Left lung (tissue), 4 donors: ENCODE measurements at regions not wholly inside any gene's neighbourhood (a gene's known extent, or its start where the extent isn't known, plus 50 kb on each side); places are given as distances from the start of the nearest gene placed in this dataset.

Experiments used
- ATAC-seq: fragments of 200-7000 bp; cut with Tn5 transposase; one replicate; pipeline ENCODE4 v1.9.1; 2020; ENCODE audit warnings: moderate library complexity
- DNase-seq, 4 donors: peaks; one replicate each; pipeline ENCODE4 v3.0.0-alpha.2; 2013 to 2020
- H3K27ac ChIP-seq, 2 donors: fragments of 200-600 bp; sonication (generic) in 1 of 2; one replicate each; pipeline versions ENCODE4 v1.5.0 to v1.8.0; 2020 to 2021
- H3K27me3 ChIP-seq, 2 donors: fragments of 200-600 bp; sonication (generic) in 1 of 2; one replicate each; pipeline versions ENCODE4 v1.5.0 to v1.8.0; 2020 to 2021
- H3K36me3 ChIP-seq, 2 donors: fragments of 200-600 bp; sonication (generic) in 1 of 2; one replicate each; pipeline versions ENCODE4 v1.5.0 to v1.8.0; 2020 to 2021
- H3K4me1 ChIP-seq, 2 donors: fragments of 200-600 bp; one replicate each; pipeline ENCODE4 v1.8.0; 2021
- H3K4me3 ChIP-seq, 2 donors: fragments of 200-600 bp; sonication (generic) in 1 of 2; one replicate each; pipeline versions ENCODE4 v1.5.0 to v1.8.0; 2020 to 2021; ENCODE audit warnings: mild to moderate bottlenecking in 1 of 2
- H3K9me3 ChIP-seq, 2 donors: fragments of 200-600 bp; sonication (generic) in 1 of 2; one replicate each; pipeline versions ENCODE4 v1.5.0 to v1.8.0; 2020 to 2021
- intact Hi-C, 2 donors: fragments of 100-400 bp; cut with DNase I; formaldehyde crosslinking; loops; one replicate each; pipeline versions ENCODE4 v1.11.2 to v1.14.2; 2022
- TF ChIP-seq, protein P1 (sequence below), 2 donors: fragments of 200-600 bp; sonication (generic) in 1 of 2; IDR thresholded peaks; one replicate each; pipeline versions ENCODE4 v1.5.0 to v1.8.0; 2021; ENCODE audit warnings: antibody characterized with exemption in 2 of 2
- donor health status: DM: no; HTN: yes; CAD: no.
- donor health status: DM: no; HTN: no; CAD: no.

DNA sequence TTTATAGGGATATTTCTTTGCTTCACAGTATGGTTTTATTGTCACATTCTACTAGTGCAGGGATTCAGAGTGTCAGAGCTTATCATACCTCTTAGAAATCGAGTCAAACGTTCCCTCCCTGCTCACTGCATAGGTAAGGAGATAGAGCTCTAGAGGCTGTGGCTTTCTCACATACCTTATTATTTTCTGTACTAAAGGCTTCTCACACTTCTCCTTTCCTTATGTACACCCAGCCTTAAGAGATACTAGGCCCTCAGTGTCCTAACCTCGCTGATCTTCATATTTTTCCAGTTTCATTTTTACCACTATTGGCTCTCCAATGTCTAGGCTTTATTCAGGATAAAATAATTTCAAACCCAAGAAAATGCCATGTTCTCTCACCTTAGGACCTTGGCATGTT is 297.3 kb upstream of the RIOK2 start:
- Histone ChIP-seq H3K9me3 (no peaks in the 10 kb centered on the region), H3K27ac (no peak overlapping the region), H3K4me1 (no peaks in the 10 kb centered on the region), H3K27me3 (no peaks in the 10 kb centered on the region), H3K36me3 (no peaks in the 10 kb centered on the region), H3K4me3 (no peak overlapping the region)
- intact Hi-C loops = no loop called here
- DNase-seq (no peak), ATAC-seq (no peak)
- TF ChIP-seq, protein P1, sequence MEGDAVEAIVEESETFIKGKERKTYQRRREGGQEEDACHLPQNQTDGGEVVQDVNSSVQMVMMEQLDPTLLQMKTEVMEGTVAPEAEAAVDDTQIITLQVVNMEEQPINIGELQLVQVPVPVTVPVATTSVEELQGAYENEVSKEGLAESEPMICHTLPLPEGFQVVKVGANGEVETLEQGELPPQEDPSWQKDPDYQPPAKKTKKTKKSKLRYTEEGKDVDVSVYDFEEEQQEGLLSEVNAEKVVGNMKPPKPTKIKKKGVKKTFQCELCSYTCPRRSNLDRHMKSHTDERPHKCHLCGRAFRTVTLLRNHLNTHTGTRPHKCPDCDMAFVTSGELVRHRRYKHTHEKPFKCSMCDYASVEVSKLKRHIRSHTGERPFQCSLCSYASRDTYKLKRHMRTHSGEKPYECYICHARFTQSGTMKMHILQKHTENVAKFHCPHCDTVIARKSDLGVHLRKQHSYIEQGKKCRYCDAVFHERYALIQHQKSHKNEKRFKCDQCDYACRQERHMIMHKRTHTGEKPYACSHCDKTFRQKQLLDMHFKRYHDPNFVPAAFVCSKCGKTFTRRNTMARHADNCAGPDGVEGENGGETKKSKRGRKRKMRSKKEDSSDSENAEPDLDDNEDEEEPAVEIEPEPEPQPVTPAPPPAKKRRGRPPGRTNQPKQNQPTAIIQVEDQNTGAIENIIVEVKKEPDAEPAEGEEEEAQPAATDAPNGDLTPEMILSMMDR (IDR thresholded peaks at IDR 0.05) = no peak

DNA sequence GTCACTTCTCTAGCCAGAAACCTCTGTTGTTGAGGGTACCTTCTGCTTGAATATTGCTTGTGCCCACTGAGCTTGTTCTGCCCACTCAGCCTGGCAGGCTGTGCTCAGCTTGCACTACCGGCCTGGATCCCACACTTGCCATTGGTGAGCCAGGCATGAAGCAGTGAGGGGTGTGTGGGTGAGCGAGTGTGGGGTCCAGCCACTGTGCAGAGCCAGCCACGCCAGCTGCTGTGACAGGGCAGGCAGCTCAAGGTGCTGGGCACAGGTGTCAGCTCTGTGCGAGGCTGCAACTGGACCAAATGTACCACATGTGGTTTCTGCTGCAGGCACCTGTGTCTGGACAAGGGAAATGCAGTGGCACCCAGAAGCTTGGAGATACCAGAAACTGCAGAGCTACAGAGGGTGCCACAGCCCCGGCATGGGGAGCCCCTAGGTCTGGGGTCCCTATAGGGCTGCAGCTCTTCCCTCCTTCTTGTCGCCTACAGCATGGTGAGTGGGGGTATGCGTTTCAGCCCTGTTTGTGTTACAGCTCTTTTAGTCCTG is 305.1 kb upstream of the RIOK2 start:
- intact Hi-C loops = no loop called here
- Histone ChIP-seq H3K4me1 (no peaks in the 10 kb centered on the region), H3K4me3 (no peak overlapping the region), H3K36me3 (no peaks in the 10 kb centered on the region), H3K9me3 (no peaks in the 10 kb centered on the region), H3K27me3 (no peaks in the 10 kb centered on the region), H3K27ac (no peak overlapping the region)
- DNase-seq (peak in 1 of 4 donors; percentile 34), ATAC-seq (no peak)
- TF ChIP-seq, protein P1 (IDR thresholded peaks at IDR 0.05) = no peak

DNA sequence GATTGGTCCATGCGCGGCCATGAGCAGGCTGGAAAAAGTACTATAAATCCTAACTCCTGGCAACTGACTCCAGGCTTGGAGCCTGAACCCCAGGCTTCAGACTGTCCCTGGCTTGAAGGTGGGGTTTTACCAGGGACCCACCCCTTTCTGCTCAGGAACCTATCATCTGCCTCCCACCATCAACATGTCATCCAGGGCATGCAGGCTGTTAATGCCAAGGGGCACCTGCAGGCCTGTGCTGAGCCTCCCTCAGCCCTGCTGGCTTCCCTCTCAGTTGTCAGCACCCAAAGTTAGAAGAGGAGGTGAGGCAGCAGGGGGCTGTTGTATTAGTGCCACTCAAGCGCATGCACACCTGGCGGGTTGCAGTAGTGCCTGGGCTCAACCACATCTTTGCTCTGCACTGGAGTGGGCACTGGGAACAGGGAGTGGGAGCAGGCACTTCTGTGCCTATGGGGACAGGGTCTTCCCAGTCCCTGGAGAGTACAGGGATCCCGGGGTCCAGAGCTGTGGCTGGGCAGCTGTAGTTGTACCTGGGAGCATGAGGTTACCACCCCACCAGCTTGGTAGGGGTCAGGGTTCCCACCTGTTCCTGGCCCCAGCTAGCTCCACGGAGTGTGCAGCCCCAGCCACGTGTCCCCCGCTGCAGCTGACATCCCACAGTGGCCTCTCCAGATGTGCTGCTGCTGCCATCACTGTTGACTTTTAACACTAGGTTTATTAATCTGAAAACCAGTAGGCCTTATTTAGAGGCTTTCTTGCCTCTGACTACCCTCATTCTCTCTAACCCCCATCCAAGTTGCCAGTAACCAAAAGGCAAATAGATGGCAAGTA is 306.2 kb upstream of the RIOK2 start:
- intact Hi-C loops = no loop called here
- no peaks in the 10 kb centered on the region for H3K4me1 ChIP-seq
- TF ChIP-seq, protein P1 (IDR thresholded peaks at IDR 0.05) = no peak
- DNase-seq (peak in 1 of 4 donors; percentile 44), ATAC-seq (no peak)
- H3K9me3 ChIP-seq = no peaks in the 10 kb centered on the region
- H3K36me3 ChIP-seq = no peaks in the 10 kb centered on the region
- H3K27me3 ChIP-seq = no peaks in the 10 kb centered on the region
- H3K27ac ChIP-seq = no peak overlapping the region
- H3K4me3 ChIP-seq = no peak overlapping the region

DNA sequence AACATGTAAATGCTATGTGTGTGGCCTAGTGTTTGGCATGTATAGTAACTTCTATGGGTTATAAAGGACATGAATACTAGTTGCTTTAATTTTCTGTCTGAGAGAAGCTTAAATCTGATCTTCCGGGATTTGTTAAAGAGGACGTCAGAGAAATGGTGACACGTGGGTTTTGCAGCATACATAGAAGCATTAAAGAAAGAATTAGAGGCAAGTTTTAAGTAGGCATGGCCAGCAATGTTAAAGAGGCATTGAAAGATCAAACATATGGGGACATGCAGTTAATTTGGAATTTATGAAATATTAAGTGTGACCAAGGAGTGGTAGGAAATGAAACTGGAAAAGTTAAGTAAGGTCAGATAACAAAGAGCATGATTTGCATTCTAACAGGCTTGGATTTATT is 311.4 kb upstream of the RIOK2 start:
- no peaks in the 10 kb centered on the region for H3K9me3 ChIP-seq
- no peak overlapping the region for H3K4me3 ChIP-seq
- no peaks in the 10 kb centered on the region for H3K36me3 ChIP-seq
- TF ChIP-seq, protein P1 (IDR thresholded peaks at IDR 0.05) = no peak
- ATAC-seq (no peak), DNase-seq (no peak)
- no peak overlapping the region for H3K27ac ChIP-seq
- no peaks in the 10 kb centered on the region for H3K27me3 ChIP-seq
- intact Hi-C loops = no loop called here
- no peaks in the 10 kb centered on the region for H3K4me1 ChIP-seq

DNA sequence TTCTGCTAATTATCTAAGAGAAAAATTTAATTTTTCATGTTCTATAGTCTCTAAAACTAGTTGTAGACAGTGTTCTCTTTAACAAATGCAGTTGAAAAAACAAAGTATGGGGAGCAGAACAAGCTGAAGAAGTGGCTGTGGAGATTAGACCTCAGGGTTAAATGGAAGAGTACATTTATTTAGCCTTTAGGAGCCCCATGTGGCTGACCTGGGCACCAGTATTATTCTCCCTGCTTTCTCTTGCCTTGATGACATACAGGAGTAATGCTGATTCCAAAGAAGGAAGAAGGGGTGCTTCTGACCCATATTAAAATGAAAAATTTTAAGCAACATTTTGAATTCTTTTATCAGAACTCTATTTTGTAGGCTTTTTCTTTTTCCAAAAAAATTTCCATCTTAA is 312.3 kb upstream of the RIOK2 start:
- H3K9me3 ChIP-seq = no peaks in the 10 kb centered on the region
- DNase-seq = no peak
- H3K27ac ChIP-seq = no peak overlapping the region
- no peaks in the 10 kb centered on the region for H3K36me3 ChIP-seq
- no peak overlapping the region for H3K4me3 ChIP-seq
- no peaks in the 10 kb centered on the region for H3K4me1 ChIP-seq
- ATAC-seq = no peak
- intact Hi-C loops = no loop called here
- TF ChIP-seq, protein P1 (IDR thresholded peaks at IDR 0.05) = no peak
- no peaks in the 10 kb centered on the region for H3K27me3 ChIP-seq
